Right hindlimb (tissue), 1 donor: ENCODE measurements at regions not wholly inside any gene's neighbourhood (a gene's known extent, or its start where the extent isn't known, plus 50 kb on each side); places are given as distances from the start of the nearest gene placed in this dataset.

Source experiments
- DNase-seq: peaks from one replicate; pipeline ENCODE4 v3.0.0-alpha.2; 2018

DNA sequence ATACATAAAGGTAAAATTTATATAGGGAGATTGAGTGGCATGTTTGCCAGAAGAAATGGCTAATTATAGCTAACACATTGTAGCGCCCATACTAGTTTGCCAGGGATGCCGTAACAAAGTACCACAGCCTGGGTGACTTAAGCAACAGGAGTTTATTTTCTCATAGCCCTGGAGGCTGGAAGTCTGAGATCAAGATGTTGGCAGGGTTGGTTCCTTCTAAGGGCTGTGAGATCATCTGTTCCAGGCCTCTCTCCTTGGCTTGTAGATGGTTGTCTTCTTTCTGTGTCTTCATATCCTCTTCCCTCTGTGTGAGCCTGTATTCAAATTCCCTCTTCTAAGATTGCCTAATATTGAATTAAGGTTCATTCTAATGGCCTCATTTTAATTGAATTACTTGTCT lies 417.5 kb upstream of the OPRM1 start:
- DNase-seq = no peak

- no peak for DNase-seq
Measured at GRCh38 chr6:153621070-153621469, 418.0 kb upstream of the OPRM1 start.

GRCh38 chr6:153618371-153619322 lies 420.4 kb upstream of the OPRM1 start:
- no peak for DNase-seq

DNA sequence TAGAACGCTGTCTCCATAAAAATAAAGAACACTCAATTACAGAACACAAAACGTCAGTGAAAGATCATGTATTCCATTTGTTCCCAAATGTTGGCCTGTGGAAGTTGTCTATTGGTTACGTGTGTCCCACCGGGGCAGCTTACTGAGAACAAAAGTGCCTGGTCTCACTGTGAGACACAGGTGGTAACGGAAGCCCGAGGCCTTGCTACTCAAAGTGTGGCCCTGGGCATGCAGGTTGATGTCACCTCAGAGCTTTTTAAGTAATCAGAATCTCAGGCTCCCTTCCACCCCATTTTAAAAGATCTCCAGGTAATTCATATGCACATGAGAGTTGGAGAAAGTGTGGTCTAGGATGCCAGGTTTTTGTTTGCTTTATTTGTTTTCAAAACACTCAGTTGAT lies 422.5 kb upstream of the OPRM1 start:
- DNase-seq = no peak

DNA sequence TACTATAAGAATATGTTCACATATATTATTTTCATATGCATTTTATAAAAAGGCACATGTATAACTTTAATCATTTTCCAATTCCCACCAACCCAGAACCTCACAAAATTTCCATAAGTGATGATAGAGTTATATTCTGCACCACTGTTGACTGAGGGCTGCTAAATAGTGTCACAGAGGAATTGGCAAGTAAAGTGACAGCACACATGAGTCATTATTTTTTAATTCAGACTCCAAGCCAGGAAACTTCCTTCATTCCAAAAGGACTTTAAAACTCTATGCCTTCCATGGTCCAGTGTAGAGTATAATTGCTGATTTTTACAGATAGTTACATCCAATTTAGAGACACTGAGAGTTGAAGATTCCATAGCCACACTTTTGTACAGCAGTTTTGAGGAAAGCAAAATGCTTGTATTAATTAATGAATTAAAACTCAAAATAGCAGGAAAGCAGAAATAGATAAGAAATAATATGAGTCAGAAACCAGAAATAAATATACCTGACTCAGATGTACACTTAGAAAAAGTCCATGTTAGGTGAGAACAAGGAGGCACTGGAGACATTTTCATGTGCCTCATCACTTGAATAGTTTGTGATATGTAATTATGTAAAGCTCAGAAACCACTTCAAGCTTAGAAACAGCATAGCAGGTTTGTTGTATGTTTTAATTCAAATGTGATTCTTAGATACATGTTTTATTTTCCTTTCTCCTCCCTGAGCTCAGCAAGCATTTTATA lies 425.2 kb upstream of the OPRM1 start:
- no peak for DNase-seq

DNA sequence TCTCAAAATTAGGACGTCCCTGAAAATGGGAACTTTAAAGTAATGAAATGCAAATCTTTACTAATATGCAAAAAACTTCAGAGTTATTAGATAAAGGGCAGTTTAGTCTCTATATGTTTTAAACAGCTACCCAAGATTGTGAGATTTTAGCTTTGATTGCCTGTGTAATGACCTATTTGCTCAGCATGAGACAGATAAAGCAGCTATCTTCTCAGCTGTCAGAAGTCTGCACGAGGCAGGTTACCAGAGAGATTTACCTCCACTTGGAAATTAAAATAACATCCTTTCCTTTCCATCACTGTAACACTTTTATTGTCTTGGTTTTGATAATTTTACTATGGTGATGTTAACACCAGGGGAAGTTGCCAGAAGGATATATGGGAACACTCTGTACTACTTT lies 436.6 kb upstream of the OPRM1 start:
- DNase-seq = no peak

DNA sequence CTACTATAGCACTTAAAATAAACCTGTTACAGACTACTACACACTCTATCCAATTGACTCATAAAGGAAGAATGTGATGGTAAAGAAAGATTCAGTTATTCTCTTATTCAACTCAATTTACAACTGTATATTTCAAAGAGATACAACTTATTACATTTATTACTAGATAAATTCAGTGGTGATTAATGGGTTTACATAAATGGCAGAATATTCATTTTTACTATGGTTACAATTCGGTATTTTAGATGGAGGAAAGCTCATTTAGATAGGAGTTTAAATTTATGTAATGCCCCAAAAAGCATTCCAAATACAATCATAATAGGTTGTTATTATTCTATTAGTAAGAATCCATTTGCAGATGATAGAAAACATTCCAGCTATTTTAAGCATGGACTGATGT lies 439.1 kb upstream of the OPRM1 start:
- DNase-seq = no peak

- DNase-seq = no peak
Measured at GRCh38 chr6:153595903-153596302, 443.1 kb upstream of the OPRM1 start.

DNA sequence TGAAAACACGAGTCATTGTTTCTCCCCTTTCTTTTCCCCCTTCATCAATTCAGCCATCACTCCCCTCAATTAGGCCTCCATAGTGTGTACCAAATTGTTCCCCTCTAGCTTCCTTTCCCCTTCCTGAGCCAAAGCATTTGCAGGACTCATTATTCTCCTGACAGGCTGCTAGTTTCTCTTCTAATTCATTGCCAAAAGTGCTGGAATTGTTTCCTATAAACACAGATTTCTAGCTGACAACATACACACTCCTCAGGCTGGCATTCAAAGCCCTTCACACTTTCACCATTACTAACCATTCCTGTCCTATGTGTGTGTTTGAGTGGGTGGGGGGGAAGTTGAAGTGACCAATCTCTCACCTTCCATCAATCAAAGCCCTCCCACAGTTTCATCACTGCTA lies 444.2 kb upstream of the OPRM1 start:
- DNase-seq = no peak

DNA sequence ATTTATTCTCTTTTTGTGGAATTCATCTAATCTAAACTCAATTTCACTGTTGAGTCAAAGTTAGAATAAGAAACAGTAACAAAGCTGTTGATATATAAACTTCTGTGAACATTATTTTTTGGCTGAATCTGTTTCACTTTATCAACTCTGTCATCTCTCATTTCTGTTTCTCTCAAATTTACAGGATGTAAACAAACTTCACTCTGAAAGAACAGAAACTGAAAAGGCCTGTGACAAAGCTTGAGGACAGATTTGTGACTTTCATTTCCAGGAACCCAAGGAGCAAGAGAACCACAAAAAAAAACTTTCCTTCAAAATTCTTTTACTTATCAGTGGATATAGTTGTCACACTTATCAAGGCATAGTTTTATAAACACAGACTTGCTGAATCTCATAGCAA lies 447.9 kb upstream of the OPRM1 start:
- no peak for DNase-seq

DNA sequence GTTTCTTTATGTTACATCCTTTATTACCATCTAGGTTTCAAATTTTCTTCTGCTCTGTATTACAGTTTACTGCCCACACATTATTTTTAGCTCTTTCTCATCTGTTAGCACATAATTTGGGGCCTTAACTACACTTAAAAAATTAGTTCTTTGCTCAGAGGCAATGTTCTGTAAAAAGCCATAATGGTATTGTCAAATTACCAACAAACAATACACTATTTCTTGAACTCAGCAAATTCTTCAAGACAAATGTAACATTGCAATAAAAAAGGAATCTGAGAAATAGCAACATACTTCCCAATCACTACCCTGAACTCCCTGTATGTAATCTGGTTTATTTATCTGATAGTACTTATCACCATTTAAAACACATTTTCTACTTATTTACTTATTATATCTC lies 448.6 kb upstream of the OPRM1 start:
- DNase-seq = no peak

- DNase-seq = no peak
Measured at GRCh38 chr6:153588330-153588729, 450.7 kb upstream of the OPRM1 start.

- no peak for DNase-seq
Measured at GRCh38 chr6:153583685-153584084, 452.6 kb upstream of the RGS17 start.

GRCh38 chr6:153580776-153581175 lies 449.7 kb upstream of the RGS17 start:
- no peak for DNase-seq

DNA sequence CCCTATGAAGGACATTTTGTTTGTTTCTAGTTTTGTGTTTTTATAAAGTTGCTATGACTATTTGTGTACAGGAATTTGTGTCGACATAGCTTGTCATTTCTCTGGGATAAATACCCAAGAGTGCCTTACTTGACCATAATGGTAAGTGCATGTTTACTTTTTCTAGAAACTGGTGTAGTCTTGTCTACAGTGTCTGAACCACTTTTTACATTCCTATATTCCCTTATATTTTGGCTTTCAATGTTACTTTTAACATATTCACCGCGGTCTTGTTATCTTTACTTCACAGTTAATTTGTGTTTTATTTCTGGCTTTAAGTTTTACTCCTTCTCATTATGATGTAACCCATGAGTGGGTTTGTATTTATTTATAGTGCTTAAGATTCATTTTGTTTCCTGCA lies 444.4 kb upstream of the RGS17 start:
- DNase-seq = no peak

- DNase-seq = no peak
Measured at GRCh38 chr6:153574231-153574630, 443.1 kb upstream of the RGS17 start.

DNA sequence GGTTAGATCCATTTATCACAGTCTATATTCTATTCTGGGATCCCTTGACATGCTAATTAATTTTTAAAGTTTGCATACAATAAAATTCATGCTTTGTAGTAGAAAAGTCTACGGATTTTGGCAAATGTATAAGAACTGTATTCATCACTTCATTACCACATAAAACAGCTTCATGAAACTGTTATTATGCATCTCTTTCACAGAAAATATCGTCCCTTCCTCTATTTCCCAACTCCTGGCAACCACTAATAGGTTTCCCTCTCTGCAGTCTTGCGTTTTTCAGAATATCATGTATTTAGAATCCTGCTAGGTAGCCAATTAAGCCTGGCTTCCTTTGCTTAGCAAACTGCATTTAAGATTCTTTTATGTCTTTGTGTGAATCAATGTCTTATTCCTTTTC lies 441.3 kb upstream of the RGS17 start:
- DNase-seq = no peak

DNA sequence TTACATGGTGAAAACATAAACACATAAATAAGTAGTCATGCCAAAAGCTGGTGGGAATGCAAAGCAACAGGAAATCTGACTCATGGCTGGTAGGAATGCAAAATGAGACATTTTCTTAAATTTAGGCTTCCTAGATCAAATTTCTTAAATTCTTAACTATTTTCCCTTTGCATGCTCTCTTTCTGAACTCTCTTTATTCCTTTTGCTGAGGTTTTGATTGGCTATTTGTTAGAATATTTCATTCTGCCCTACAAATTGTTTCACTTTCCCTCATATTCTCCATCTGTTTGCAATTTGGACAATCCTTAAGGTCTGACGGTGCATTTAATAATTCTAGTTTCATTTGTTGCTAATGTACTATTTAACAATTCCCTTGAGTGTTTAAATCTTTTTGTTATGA lies 437.5 kb upstream of the RGS17 start:
- DNase-seq = no peak

DNA sequence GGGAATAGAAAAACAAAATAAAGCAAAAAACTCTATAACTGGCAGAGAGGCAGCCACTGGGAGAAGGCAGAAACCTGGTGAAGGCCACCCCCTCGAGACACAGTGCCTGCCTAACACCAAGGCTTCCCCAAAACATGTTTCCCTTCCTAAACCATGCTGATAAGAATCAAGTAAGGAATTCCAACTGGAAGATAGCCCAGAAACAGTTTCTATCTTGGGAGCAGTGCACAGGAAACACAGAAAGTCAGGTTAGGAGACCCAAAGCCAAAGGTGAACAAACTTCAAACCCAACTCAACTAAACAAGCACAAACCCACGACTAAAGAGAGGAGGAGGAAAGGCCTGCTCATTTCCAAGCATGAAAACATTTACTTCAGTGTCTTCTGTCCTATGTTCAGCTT lies 433.7 kb upstream of the RGS17 start:
- no peak for DNase-seq

DNA sequence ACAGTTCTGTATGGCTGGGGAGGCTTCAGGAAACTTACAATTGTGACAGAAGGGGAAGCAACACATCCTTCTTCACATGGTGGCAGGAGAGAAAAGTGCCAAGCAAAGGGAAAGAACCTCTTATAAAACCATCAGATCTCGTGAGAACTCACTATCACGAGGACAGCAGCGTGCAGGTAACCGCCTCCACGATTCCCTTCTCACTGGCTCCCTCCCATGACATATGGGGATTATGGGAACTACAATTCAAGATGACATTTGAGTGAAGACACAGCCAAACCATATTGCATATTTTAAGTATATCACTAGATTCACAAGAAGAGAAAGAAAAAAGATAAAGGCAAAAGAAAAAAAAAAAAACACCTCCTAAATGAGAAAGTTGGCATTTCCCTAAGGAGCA lies 431.9 kb upstream of the RGS17 start:
- no peak for DNase-seq

- DNase-seq = no peak
Measured at GRCh38 chr6:153553627-153554026, 422.5 kb upstream of the RGS17 start.

GRCh38 chr6:153539602-153540001 lies 408.5 kb upstream of the RGS17 start:
- no peak for DNase-seq

DNA sequence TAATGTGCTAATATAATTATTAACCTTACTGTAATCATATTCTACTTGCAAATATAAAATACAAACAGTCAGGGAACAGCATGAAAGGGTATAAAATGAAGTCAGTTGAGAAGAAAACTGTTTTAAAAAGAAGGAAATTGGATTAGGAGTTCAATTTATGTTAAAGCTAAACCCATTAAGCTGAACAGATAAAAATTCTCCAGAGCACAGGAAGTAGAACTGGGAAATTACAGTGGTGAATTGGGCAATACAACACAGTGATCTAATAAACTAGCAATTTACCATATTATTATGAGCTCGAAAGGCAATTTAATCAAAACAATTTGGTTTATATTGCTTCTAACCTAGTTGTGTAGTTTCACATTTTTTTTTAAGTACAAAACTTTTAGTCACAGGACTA lies 407.4 kb upstream of the RGS17 start:
- DNase-seq = no peak

DNA sequence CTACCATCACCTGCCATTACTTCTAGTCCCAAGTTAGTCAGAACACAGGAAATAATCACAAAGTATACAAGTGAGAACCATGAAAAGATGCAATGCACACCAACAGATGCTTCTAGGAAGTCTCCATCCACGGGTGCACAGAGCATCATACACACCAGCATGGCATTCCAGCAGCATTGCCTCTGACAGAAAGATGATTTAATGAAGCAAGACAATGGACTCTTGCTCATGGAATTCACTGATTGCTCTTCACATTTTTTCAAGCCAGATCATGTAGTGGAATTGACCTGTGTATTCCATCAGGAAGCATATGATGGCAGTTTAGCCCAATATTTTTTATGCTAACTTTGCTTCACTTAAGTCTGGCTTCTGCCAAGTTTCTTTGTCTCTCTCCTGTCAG lies 406.3 kb upstream of the RGS17 start:
- DNase-seq = no peak
